A673 (cell line): ENCODE measurements at regions not wholly inside any gene's neighbourhood (a gene's known extent, or its start where the extent isn't known, plus 50 kb on each side); places are given as distances from the start of the nearest gene placed in this dataset.

ENCODE experiments used
- EZH2 ChIP-seq: fragments of 200-600 bp; sonication (generic); IDR thresholded peaks from 2 replicates; pipeline ENCODE4 v1.6.1; 2017; ENCODE audit warnings: borderline replicate concordance, low read depth, mild to moderate bottlenecking, mixed read lengths, antibody characterized with exemption, low read length; ENCODE audit not compliant: poor library complexity, severe bottlenecking
- TF ChIP-seq, protein P1 (sequence below): fragments of 300-800, 200-600 bp; sonication (generic); conservative IDR thresholded peaks from 2 replicates; pipeline ENCODE4 v1.5.1; 2017; ENCODE audit warnings: low read depth, mild to moderate bottlenecking, antibody characterized with exemption, low read length, moderate library complexity, mixed read lengths

DNA sequence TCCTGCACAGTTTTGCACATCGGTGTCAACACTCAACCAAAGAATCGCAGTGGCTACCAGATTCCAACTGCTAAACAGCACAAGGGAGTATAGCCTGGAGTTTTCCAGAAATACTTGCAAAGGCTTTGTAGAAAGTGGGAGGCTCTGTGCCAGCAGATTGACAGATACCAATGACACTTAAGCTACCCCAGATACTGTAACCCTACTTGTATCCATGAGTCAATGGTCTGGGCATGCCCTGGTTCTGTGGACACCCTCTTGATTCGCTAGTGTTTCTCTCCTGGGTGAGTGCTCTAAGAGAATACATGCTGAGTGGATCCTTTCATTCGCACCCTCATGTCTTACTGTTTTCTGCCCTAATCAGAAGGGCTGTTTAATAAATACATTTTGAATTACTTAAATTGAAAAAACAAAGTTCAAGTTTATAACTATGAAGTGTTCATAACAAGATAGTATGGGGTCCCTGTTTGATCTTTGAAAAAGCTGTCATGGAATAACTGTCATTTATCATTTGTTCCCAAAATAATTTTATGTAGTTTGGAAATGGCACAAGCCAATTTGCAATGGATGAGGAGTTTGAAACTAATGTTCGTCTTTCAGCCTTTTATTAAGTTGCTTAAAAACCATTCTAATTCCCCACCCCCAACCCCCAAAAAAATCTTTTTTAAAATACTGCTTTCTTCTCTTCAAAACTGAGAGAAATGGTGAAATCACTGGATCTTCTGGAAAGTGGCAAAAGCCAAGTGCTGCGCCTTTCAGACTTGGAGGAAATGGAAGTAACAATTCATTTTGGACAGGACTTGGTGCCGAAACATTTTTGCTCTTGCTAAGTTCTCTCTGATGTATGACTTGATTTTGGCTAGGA lies 600.5 kb upstream of the TENM4 start:
- TF ChIP-seq, protein P1, sequence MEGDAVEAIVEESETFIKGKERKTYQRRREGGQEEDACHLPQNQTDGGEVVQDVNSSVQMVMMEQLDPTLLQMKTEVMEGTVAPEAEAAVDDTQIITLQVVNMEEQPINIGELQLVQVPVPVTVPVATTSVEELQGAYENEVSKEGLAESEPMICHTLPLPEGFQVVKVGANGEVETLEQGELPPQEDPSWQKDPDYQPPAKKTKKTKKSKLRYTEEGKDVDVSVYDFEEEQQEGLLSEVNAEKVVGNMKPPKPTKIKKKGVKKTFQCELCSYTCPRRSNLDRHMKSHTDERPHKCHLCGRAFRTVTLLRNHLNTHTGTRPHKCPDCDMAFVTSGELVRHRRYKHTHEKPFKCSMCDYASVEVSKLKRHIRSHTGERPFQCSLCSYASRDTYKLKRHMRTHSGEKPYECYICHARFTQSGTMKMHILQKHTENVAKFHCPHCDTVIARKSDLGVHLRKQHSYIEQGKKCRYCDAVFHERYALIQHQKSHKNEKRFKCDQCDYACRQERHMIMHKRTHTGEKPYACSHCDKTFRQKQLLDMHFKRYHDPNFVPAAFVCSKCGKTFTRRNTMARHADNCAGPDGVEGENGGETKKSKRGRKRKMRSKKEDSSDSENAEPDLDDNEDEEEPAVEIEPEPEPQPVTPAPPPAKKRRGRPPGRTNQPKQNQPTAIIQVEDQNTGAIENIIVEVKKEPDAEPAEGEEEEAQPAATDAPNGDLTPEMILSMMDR, result no peak
- no peak for TF ChIP-seq EZH2
